ENCODE measurements at regions not wholly inside any gene's neighbourhood (a gene's known extent, or its start where the extent isn't known, plus 50 kb on each side); places are given as distances from the start of the nearest gene placed in this dataset.

DNA sequence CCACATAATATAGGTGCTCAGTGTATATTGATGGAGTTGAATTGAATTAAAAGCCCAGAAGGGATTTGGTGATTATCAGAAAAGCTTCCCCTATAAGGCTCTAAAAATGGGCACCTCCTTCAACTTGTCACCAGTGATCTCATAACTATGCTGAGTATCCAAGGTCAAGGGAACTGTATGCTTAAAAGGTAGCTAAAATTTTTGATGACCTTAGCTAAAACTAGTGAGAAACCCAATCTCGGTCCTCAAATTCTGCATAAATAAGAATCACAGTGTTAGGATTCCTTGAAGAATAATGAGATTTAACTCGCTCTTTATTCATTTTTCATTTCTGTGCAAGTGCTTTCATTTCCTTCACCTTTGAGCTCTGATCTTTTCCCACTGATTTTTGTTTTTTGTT is 87.7 kb upstream of the AP1S2 start:
- no peak for TF ChIP-seq CSDC2 (CRISPR knock-in tag; IDR thresholded peaks at IDR 0.05)
- TF ChIP-seq TOX (CRISPR knock-in tag; IDR thresholded peaks at IDR 0.05; ENCODE audit: borderline replicate concordance) = no peak
- TF ChIP-seq GLIS3 (CRISPR knock-in tag; IDR thresholded peaks at IDR 0.05) = no peak
- TF ChIP-seq ZNF8 (CRISPR knock-in tag; IDR thresholded peaks at IDR 0.05) = no peak
- TF ChIP-seq, protein P1, sequence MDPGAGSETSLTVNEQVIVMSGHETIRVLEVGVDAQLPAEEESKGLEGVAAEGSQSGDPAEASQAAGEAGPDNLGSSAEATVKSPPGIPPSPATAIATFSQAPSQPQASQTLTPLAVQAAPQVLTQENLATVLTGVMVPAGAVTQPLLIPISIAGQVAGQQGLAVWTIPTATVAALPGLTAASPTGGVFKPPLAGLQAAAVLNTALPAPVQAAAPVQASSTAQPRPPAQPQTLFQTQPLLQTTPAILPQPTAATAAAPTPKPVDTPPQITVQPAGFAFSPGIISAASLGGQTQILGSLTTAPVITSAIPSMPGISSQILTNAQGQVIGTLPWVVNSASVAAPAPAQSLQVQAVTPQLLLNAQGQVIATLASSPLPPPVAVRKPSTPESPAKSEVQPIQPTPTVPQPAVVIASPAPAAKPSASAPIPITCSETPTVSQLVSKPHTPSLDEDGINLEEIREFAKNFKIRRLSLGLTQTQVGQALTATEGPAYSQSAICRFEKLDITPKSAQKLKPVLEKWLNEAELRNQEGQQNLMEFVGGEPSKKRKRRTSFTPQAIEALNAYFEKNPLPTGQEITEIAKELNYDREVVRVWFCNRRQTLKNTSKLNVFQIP (CRISPR knock-in tag; IDR thresholded peaks at IDR 0.05; ENCODE audit: borderline replicate concordance, low read depth) = no peak
- no peak for TF ChIP-seq ZC3H10 (CRISPR knock-in tag; IDR thresholded peaks at IDR 0.05)
- TF ChIP-seq ARNTL (CRISPR knock-in tag; IDR thresholded peaks at IDR 0.05; ENCODE audit: borderline replicate concordance, low read depth) = no peak
